A673 (cell line): ENCODE measurements at regions not wholly inside any gene's neighbourhood (a gene's known extent, or its start where the extent isn't known, plus 50 kb on each side); places are given as distances from the start of the nearest gene placed in this dataset.
"Not testable (repeated sequence)": the region's sequence is repeated elsewhere in the genome, so short reads cannot be mapped to it uniquely, and the experiment has no call there.

Experiments used
- BruUV-seq: library from RNA; stranded (reverse); fragments of 400-500 nt; replicated peaks from 2 replicates; lab custom pipeline; 2021; lab: Mats Ljungman, UMichigan
- CTCF ChIA-PET: fragments of 300-600 bp; sonication (Branson Sonifier 250); formaldehyde crosslinking; loops from one replicate; lab custom pipeline; 2022; ENCODE audit warnings: antibody characterized with exemption; lab: Charles Lee
- POLR2A ChIA-PET: fragments of 300-600 bp; sonication (Branson Sonifier 250); formaldehyde crosslinking; loops from one replicate; lab custom pipeline; 2022; ENCODE audit warnings: antibody characterized with exemption; ENCODE audit not compliant: low non-redundant PET; lab: Charles Lee
- DNase-seq: peaks from one replicate; pipeline ENCODE4 v3.0.0-alpha.2; 2015; ENCODE audit warnings: low spot score
- H3K27ac ChIP-seq: fragments of 200-600 bp; sonication (generic); 2 replicates; pipeline ENCODE4 v1.5.1; 2016; ENCODE audit warnings: mixed run types, low read depth, mild to moderate bottlenecking, mixed read lengths, antibody characterized with exemption, low read length; ENCODE audit not compliant: poor library complexity, severe bottlenecking
- H3K27me3 ChIP-seq: fragments of 200-600 bp; sonication (generic); replicated peaks from 2 replicates; pipeline ENCODE4 v1.6.1; 2017; ENCODE audit warnings: mixed run types, low read depth, mild to moderate bottlenecking, mixed read lengths, antibody characterized with exemption, low read length; ENCODE audit not compliant: insufficient read depth, poor library complexity
- H3K36me3 ChIP-seq: fragments of 200-600 bp; sonication (generic); 2 replicates; pipeline ENCODE4 v1.6.1; 2016; ENCODE audit warnings: mixed run types, mild to moderate bottlenecking, mixed read lengths, antibody characterized with exemption, low read length; ENCODE audit not compliant: insufficient read depth, poor library complexity, severe bottlenecking
- H3K4me1 ChIP-seq: fragments of 200-600 bp; sonication (generic); 2 replicates; pipeline ENCODE4 v1.6.1; 2017; ENCODE audit warnings: mixed run types, mild to moderate bottlenecking, mixed read lengths, antibody characterized with exemption, low read length; ENCODE audit not compliant: insufficient read depth, poor library complexity, severe bottlenecking
- H3K4me3 ChIP-seq: fragments of 200-600 bp; sonication (generic); 2 replicates; pipeline ENCODE4 v1.5.1; 2016; ENCODE audit warnings: low read depth, mixed run types, mild to moderate bottlenecking, mixed read lengths, low read length; ENCODE audit not compliant: poor library complexity, severe bottlenecking
- H3K9me3 ChIP-seq: fragments of 200-600 bp; sonication (generic); 2 replicates; pipeline ENCODE4 v1.6.1; 2016; ENCODE audit warnings: mixed run types, low read depth, mild to moderate bottlenecking, mixed read lengths, antibody characterized with exemption, low read length; ENCODE audit not compliant: poor library complexity, severe bottlenecking
- CTCF ChIP-seq: fragments of 300-800, 200-600 bp; sonication (generic); conservative IDR thresholded peaks from 2 replicates; pipeline ENCODE4 v1.5.1; 2017; ENCODE audit warnings: low read depth, mild to moderate bottlenecking, antibody characterized with exemption, low read length, moderate library complexity, mixed read lengths
- EZH2 ChIP-seq: fragments of 200-600 bp; sonication (generic); IDR thresholded peaks from 2 replicates; pipeline ENCODE4 v1.6.1; 2017; ENCODE audit warnings: borderline replicate concordance, low read depth, mild to moderate bottlenecking, mixed read lengths, antibody characterized with exemption, low read length; ENCODE audit not compliant: poor library complexity, severe bottlenecking
- intact Hi-C: fragments of 100-400 bp; cut with micrococcal nuclease; formaldehyde crosslinking; loops from one replicate; pipeline ENCODE4 v1.10.0; 2022; ENCODE audit not compliant: unreplicated experiment

DNA sequence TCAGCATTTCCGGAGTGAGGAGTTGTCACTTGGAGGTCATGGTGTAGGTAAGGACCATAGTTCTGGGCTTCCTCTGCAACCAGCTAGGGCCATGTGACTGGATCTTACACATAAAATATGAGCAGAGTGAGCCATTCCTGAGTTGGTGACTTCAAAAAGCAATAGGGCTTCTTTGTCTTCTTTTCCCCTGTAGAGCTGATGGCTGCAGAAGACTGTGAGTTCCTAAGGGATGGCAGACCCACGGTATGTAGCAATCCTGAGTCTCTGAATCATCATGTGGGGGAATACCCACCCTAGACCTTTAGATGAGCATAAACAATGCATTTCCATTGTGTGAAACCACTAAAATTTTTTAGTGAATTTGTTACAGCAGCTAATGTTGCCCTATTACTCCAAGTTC, 151.1 kb upstream of the TBX3 start:
- no TSS peak for BruUV-seq
- H3K27me3 ChIP-seq = no peaks in the 10 kb centered on the region
- DNase-seq = no peak
- no peaks in the 10 kb centered on the region for H3K4me1 ChIP-seq
- intact Hi-C loops = no loop called here
- H3K4me3 ChIP-seq = no peak overlapping the region
- no peak overlapping the region for H3K27ac ChIP-seq
- H3K9me3 ChIP-seq = peaks cover 10% of the 10 kb centered on the region
- H3K36me3 ChIP-seq = no peaks in the 10 kb centered on the region
- CTCF ChIA-PET = no interaction called here
- POLR2A ChIA-PET = no interaction called here
- no peak for TF ChIP-seq CTCF
- TF ChIP-seq EZH2 = no peak

DNA sequence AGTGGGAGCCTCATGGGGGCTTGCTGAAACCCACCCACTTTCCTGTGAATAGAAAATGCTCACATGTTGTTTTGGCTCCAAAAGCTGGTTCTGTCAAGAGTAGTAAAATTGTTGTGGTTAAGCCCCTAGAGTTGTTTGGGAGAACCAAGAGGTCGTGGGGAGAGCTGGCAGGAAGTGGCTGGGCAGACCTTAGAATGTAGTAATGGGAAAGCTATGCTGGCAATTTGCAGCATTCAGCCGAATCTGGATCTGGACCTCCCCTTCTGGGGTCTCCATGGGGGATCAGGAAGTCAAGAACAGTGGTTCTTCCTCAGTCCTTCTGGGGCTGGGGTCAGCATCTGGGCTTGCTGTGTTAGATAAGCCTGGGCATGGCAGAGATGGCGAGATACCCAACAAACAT, 150.6 kb upstream of the TBX3 start:
- intact Hi-C loops = no loop called here
- CTCF ChIA-PET = no interaction called here
- no TSS peak for BruUV-seq
- POLR2A ChIA-PET = no interaction called here
- TF ChIP-seq EZH2 (no peak), CTCF (no peak)
- Histone ChIP-seq H3K9me3 (peaks cover 10% of the 10 kb centered on the region), H3K4me1 (no peaks in the 10 kb centered on the region), H3K27ac (no peak overlapping the region), H3K27me3 (no peaks in the 10 kb centered on the region), H3K4me3 (no peak overlapping the region), H3K36me3 (no peaks in the 10 kb centered on the region)
- no peak for DNase-seq

DNA sequence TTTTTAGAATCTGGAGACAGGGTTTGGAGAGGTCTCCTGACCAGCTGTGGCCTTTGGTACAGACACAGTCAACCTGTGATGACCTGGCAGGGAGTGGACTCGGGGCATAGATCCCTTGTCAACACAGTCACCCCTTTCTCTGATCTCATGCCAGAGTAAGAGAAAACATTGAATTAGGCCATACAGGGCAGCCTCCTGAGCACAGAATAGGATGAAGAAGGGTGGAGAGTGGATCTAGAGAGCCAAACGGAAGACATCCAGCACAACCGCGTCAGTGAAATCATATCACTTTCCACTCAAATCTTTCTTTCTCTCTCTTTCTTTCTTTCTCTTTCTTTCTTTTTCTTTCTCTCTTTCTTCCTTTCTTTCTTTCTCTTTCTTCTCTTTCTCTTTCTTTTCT, 145.9 kb upstream of the TBX3 start:
- no peak overlapping the region for H3K27ac ChIP-seq
- H3K36me3 ChIP-seq = no peaks in the 10 kb centered on the region
- CTCF ChIA-PET = no interaction called here
- H3K27me3 ChIP-seq = no peaks in the 10 kb centered on the region
- POLR2A ChIA-PET = no interaction called here
- H3K9me3 ChIP-seq = peaks cover 7% of the 10 kb centered on the region
- TF ChIP-seq EZH2 (no peak), CTCF (no peak)
- H3K4me3 ChIP-seq = no peak overlapping the region
- DNase-seq = no peak
- no TSS peak for BruUV-seq
- no peaks in the 10 kb centered on the region for H3K4me1 ChIP-seq
- intact Hi-C loops = no loop called here

DNA sequence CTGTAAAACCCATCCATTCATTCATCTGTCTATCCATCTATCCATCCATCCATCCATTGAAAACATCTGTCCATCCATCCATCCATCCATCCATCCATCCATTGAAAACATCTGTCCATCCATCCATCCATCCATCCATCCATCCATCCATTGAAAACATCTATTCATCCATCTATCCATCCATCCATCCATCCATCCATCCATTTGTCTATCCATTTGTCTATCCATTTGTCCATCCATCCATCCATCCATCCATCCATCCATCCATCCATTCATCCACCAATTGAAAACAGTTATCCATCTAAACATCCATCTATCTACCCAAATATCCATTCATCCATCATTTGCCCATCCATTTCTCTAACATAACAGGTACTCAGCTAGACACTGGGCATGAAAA, 145.3 kb upstream of the TBX3 start:
- H3K9me3 ChIP-seq, intact Hi-C loops, POLR2A ChIA-PET, DNase-seq, H3K4me1 ChIP-seq, H3K36me3 ChIP-seq, H3K27ac ChIP-seq, H3K4me3 ChIP-seq, H3K27me3 ChIP-seq, BruUV-seq, CTCF ChIA-PET: not testable (repeated sequence)
